Muscle layer of duodenum (tissue), 2 donors: ENCODE measurements at regions not wholly inside any gene's neighbourhood (a gene's known extent, or its start where the extent isn't known, plus 50 kb on each side); places are given as distances from the start of the nearest gene placed in this dataset.

Experiments used
- H3K27ac ChIP-seq: one replicate; pipeline ENCODE4 v1.7.0; 2013; ENCODE audit warnings: mild to moderate bottlenecking, low read length
- H3K27me3 ChIP-seq: one replicate; pipeline ENCODE4 v1.7.0; 2013; ENCODE audit warnings: low read depth, mild to moderate bottlenecking, control low read depth, low read length
- H3K36me3 ChIP-seq, 2 donors: one replicate each; pipeline ENCODE4 v1.7.0; 2013; ENCODE audit warnings: low read length in 2 of 2, control low read depth in 1 of 2, mild to moderate bottlenecking in 1 of 2; ENCODE audit not compliant: insufficient read depth in 2 of 2, control insufficient read depth in 1 of 2
- H3K4me1 ChIP-seq, 2 donors: one replicate each; pipeline ENCODE4 v1.7.0; 2013; ENCODE audit warnings: low read length in 2 of 2, mild to moderate bottlenecking in 2 of 2, control low read depth in 1 of 2, moderate library complexity in 1 of 2; ENCODE audit not compliant: insufficient read depth in 2 of 2, control insufficient read depth in 1 of 2
- H3K4me3 ChIP-seq, 2 donors: one replicate each; pipeline ENCODE4 v1.7.0; 2013; ENCODE audit warnings: low read length in 2 of 2, low read depth in 1 of 2, mild to moderate bottlenecking in 1 of 2
- H3K9me3 ChIP-seq, 2 donors: one replicate each; pipeline ENCODE4 v1.7.0; 2013; ENCODE audit warnings: low read length in 2 of 2, control low read depth in 1 of 2, mild to moderate bottlenecking in 1 of 2; ENCODE audit not compliant: control insufficient read depth in 1 of 2
- donor health status: healthy.

GRCh38 chr1:55673416-55673815, 458.3 kb upstream of the USP24 start:
- H3K4me3 ChIP-seq = no peak overlapping the region
- no peaks in the 10 kb centered on the region for H3K36me3 ChIP-seq
- no peak overlapping the region for H3K27ac ChIP-seq
- H3K27me3 ChIP-seq = no peaks in the 10 kb centered on the region
- H3K4me1 ChIP-seq = no peaks in the 10 kb centered on the region
- H3K9me3 ChIP-seq = peaks cover 0 to 3% of the 10 kb centered on the region in 2 donors

GRCh38 chr1:55670331-55671082, 455.3 kb upstream of the USP24 start:
- Histone ChIP-seq H3K27ac (no peak overlapping the region), H3K4me3 (no peak overlapping the region), H3K36me3 (no peaks in the 10 kb centered on the region), H3K9me3 (no peaks in the 10 kb centered on the region), H3K4me1 (no peaks in the 10 kb centered on the region), H3K27me3 (no peaks in the 10 kb centered on the region)

GRCh38 chr1:55669293-55669692, 454.1 kb upstream of the USP24 start:
- peak overlapping the region; percentile 13 for H3K27ac ChIP-seq
- H3K4me1 ChIP-seq = no peaks in the 10 kb centered on the region

GRCh38 chr1:55662875-55663274, 447.7 kb upstream of the USP24 start:
- H3K27me3 ChIP-seq = no peaks in the 10 kb centered on the region
- no peaks in the 10 kb centered on the region for H3K9me3 ChIP-seq
- H3K4me3 ChIP-seq = no peak overlapping the region
- H3K4me1 ChIP-seq = no peaks in the 10 kb centered on the region
- no peak overlapping the region for H3K27ac ChIP-seq
- H3K36me3 ChIP-seq = no peaks in the 10 kb centered on the region

More at GRCh38 chr1:55669293-55669692, 454.1 kb upstream of the USP24 start:
- H3K36me3 ChIP-seq = no peaks in the 10 kb centered on the region
- no peaks in the 10 kb centered on the region for H3K27me3 ChIP-seq
- no peak overlapping the region for H3K4me3 ChIP-seq
- no peaks in the 10 kb centered on the region for H3K9me3 ChIP-seq

GRCh38 chr1:55658917-55659316, 443.8 kb upstream of the USP24 start:
- Histone ChIP-seq H3K36me3 (no peaks in the 10 kb centered on the region), H3K4me1 (no peaks in the 10 kb centered on the region), H3K9me3 (no peaks in the 10 kb centered on the region), H3K4me3 (no peak overlapping the region), H3K27ac (no peak overlapping the region), H3K27me3 (no peaks in the 10 kb centered on the region)

GRCh38 chr1:55654750-55655149, 439.6 kb upstream of the USP24 start:
- H3K36me3 ChIP-seq = no peaks in the 10 kb centered on the region
- H3K4me3 ChIP-seq = no peak overlapping the region
- H3K9me3 ChIP-seq = no peaks in the 10 kb centered on the region
- H3K27me3 ChIP-seq = no peaks in the 10 kb centered on the region
- no peaks in the 10 kb centered on the region for H3K4me1 ChIP-seq
- no peak overlapping the region for H3K27ac ChIP-seq

- Histone ChIP-seq H3K27ac (no peak overlapping the region), H3K9me3 (no peaks in the 10 kb centered on the region), H3K4me1 (no peaks in the 10 kb centered on the region), H3K27me3 (no peaks in the 10 kb centered on the region), H3K4me3 (no peak overlapping the region), H3K36me3 (no peaks in the 10 kb centered on the region)
Observed at GRCh38 chr1:55654171-55654570, 439.0 kb upstream of the USP24 start.

GRCh38 chr1:55650444-55650843, 435.3 kb upstream of the USP24 start:
- Histone ChIP-seq H3K27me3 (no peaks in the 10 kb centered on the region), H3K36me3 (no peaks in the 10 kb centered on the region), H3K9me3 (no peaks in the 10 kb centered on the region), H3K4me3 (no peak overlapping the region), H3K4me1 (no peaks in the 10 kb centered on the region), H3K27ac (no peak overlapping the region)

- H3K9me3 ChIP-seq = no peaks in the 10 kb centered on the region
- no peaks in the 10 kb centered on the region for H3K36me3 ChIP-seq
- H3K4me1 ChIP-seq = no peaks in the 10 kb centered on the region
- no peaks in the 10 kb centered on the region for H3K27me3 ChIP-seq
- H3K4me3 ChIP-seq = no peak overlapping the region
- no peak overlapping the region for H3K27ac ChIP-seq
Observed at GRCh38 chr1:55646181-55646580, 431.0 kb upstream of the USP24 start.

GRCh38 chr1:55645270-55645669, 430.1 kb upstream of the USP24 start:
- no peaks in the 10 kb centered on the region for H3K36me3 ChIP-seq
- H3K4me1 ChIP-seq = no peaks in the 10 kb centered on the region
- H3K27ac ChIP-seq = no peak overlapping the region
- no peaks in the 10 kb centered on the region for H3K9me3 ChIP-seq
- H3K4me3 ChIP-seq = no peak overlapping the region
- H3K27me3 ChIP-seq = no peaks in the 10 kb centered on the region

- no peak overlapping the region for H3K4me3 ChIP-seq
- H3K27me3 ChIP-seq = no peaks in the 10 kb centered on the region
- H3K27ac ChIP-seq = no peak overlapping the region
- no peaks in the 10 kb centered on the region for H3K9me3 ChIP-seq
- no peaks in the 10 kb centered on the region for H3K36me3 ChIP-seq
- H3K4me1 ChIP-seq = no peaks in the 10 kb centered on the region
Observed at GRCh38 chr1:55641947-55642346, 426.8 kb upstream of the USP24 start.
